ENCODE measurements at regions not wholly inside any gene's neighbourhood (a gene's known extent, or its start where the extent isn't known, plus 50 kb on each side); places are given as distances from the start of the nearest gene placed in this dataset.
"Not testable (repeated sequence)": the region's sequence is repeated elsewhere in the genome, so short reads cannot be mapped to it uniquely, and the experiment has no call there.

GRCh38 chr2:58732999-58733398 lies 491.9 kb upstream of the FANCL start:
- no peak for DNase-seq (ENCODE audit: low read depth, low spot score)

GRCh38 chr2:58731488-58731869 lies 490.4 kb upstream of the FANCL start:
- no peak for DNase-seq (ENCODE audit: low read depth, low spot score)

GRCh38 chr2:58730764-58731487 lies 489.8 kb upstream of the FANCL start:
- DNase-seq (ENCODE audit: low read depth, low spot score) = no peak

GRCh38 chr2:58727981-58728656 lies 487.0 kb upstream of the FANCL start:
- DNase-seq (ENCODE audit: low read depth, low spot score) = no peak

- DNase-seq (ENCODE audit: low read depth, low spot score) = no peak
Observed at GRCh38 chr2:58721912-58722591, 480.9 kb upstream of the FANCL start.

- DNase-seq (ENCODE audit: low read depth, low spot score) = no peak
Observed at GRCh38 chr2:58720770-58721697, 479.9 kb upstream of the FANCL start.

- no peak for DNase-seq (ENCODE audit: low read depth, low spot score)
Observed at GRCh38 chr2:58720033-58720769, 479.1 kb upstream of the FANCL start.

- no peak for DNase-seq (ENCODE audit: low read depth, low spot score)
Observed at GRCh38 chr2:58715344-58715743, 474.2 kb upstream of the FANCL start.

- no peak for DNase-seq (ENCODE audit: low read depth, low spot score)
Observed at GRCh38 chr2:58714238-58714637, 473.1 kb upstream of the FANCL start.

GRCh38 chr2:58710795-58711279 lies 469.7 kb upstream of the FANCL start:
- no peak for DNase-seq (ENCODE audit: low read depth, low spot score)

- DNase-seq (ENCODE audit: low read depth, low spot score) = no peak
Observed at GRCh38 chr2:58709687-58710354, 468.7 kb upstream of the FANCL start.

- DNase-seq (ENCODE audit: low read depth, low spot score) = no peak
Observed at GRCh38 chr2:58709274-58709673, 468.1 kb upstream of the FANCL start.

GRCh38 chr2:58708565-58708964 lies 467.4 kb upstream of the FANCL start:
- no peak for DNase-seq (ENCODE audit: low read depth, low spot score)

- DNase-seq (ENCODE audit: low read depth, low spot score) = no peak
Observed at GRCh38 chr2:58702302-58702885, 461.3 kb upstream of the FANCL start.

- DNase-seq (ENCODE audit: low read depth, low spot score) = no peak
Observed at GRCh38 chr2:58701688-58702301, 460.7 kb upstream of the FANCL start.

- DNase-seq (ENCODE audit: low read depth, low spot score) = no peak
Observed at GRCh38 chr2:58700591-58700990, 459.5 kb upstream of the FANCL start.

- DNase-seq (ENCODE audit: low read depth, low spot score) = no peak
Observed at GRCh38 chr2:58699411-58699810, 458.3 kb upstream of the FANCL start.

GRCh38 chr2:58698620-58699019 lies 457.5 kb upstream of the FANCL start:
- DNase-seq (ENCODE audit: low read depth, low spot score) = no peak

- DNase-seq (ENCODE audit: low read depth, low spot score) = not testable (repeated sequence)
Observed at GRCh38 chr2:58694114-58694513, 453.0 kb upstream of the FANCL start.
